ENCODE measurements at regions not wholly inside any gene's neighbourhood (a gene's known extent, or its start where the extent isn't known, plus 50 kb on each side); places are given as distances from the start of the nearest gene placed in this dataset.

GRCh38 chr11:107276077-107276476 lies 181.5 kb downstream of the CWF19L2 start:
- Histone ChIP-seq H3K9me3 (ENCODE audit: control insufficient read depth in 2 of 2, low read length in 2 of 2) (peaks cover 0 to 7% of the 10 kb centered on the region in 2 donors), H3K27me3 (ENCODE audit: control insufficient read depth in 1 of 2, insufficient read depth in 2 of 2, low read length in 2 of 2) (no peaks in the 10 kb centered on the region), H3K4me1 (ENCODE audit: control insufficient read depth, insufficient read depth, low read length) (no peaks in the 10 kb centered on the region), H3K36me3 (ENCODE audit: control insufficient read depth in 2 of 2, insufficient read depth in 2 of 2, low read length in 2 of 2) (no peaks in the 10 kb centered on the region), H3K4me3 (ENCODE audit: low read length in 2 of 2) (no peak overlapping the region), H3K9ac (ENCODE audit: low read length in 2 of 2) (no peak overlapping the region), H3K27ac (ENCODE audit: low read length) (no peak overlapping the region)

- H3K27ac ChIP-seq (ENCODE audit: low read length) = no peak overlapping the region
- no peaks in the 10 kb centered on the region for H3K36me3 ChIP-seq (ENCODE audit: control insufficient read depth in 2 of 2, insufficient read depth in 2 of 2, low read length in 2 of 2)
- H3K4me1 ChIP-seq (ENCODE audit: control insufficient read depth, insufficient read depth, low read length) = no peaks in the 10 kb centered on the region
- H3K9ac ChIP-seq (ENCODE audit: low read length in 2 of 2) = no peak overlapping the region
- no peaks in the 10 kb centered on the region for H3K27me3 ChIP-seq (ENCODE audit: control insufficient read depth in 1 of 2, insufficient read depth in 2 of 2, low read length in 2 of 2)
- no peak overlapping the region for H3K4me3 ChIP-seq (ENCODE audit: low read length in 2 of 2)
- H3K9me3 ChIP-seq (ENCODE audit: control insufficient read depth in 2 of 2, low read length in 2 of 2) = peaks cover 0 to 7% of the 10 kb centered on the region in 2 donors
Observed at GRCh38 chr11:107275632-107276031, 182.0 kb downstream of the CWF19L2 start.

GRCh38 chr11:107274138-107274537 lies 183.5 kb downstream of the CWF19L2 start:
- Histone ChIP-seq H3K27me3 (ENCODE audit: control insufficient read depth in 1 of 2, insufficient read depth in 2 of 2, low read length in 2 of 2) (no peaks in the 10 kb centered on the region), H3K27ac (ENCODE audit: low read length) (no peak overlapping the region), H3K4me3 (ENCODE audit: low read length in 2 of 2) (no peak overlapping the region), H3K9me3 (ENCODE audit: control insufficient read depth in 2 of 2, low read length in 2 of 2) (peaks cover 0 to 3% of the 10 kb centered on the region in 2 donors), H3K9ac (ENCODE audit: low read length in 2 of 2) (no peak overlapping the region), H3K4me1 (ENCODE audit: control insufficient read depth, insufficient read depth, low read length) (no peaks in the 10 kb centered on the region), H3K36me3 (ENCODE audit: control insufficient read depth in 2 of 2, insufficient read depth in 2 of 2, low read length in 2 of 2) (no peaks in the 10 kb centered on the region)

- no peaks in the 10 kb centered on the region for H3K27me3 ChIP-seq (ENCODE audit: control insufficient read depth in 1 of 2, insufficient read depth in 2 of 2, low read length in 2 of 2)
- H3K9ac ChIP-seq (ENCODE audit: low read length in 2 of 2) = no peak overlapping the region
- H3K27ac ChIP-seq (ENCODE audit: low read length) = no peak overlapping the region
Observed at GRCh38 chr11:107272561-107272960, 185.1 kb downstream of the CWF19L2 start.

GRCh38 chr11:107271425-107271824 lies 186.2 kb downstream of the CWF19L2 start:
- Histone ChIP-seq H3K9ac (ENCODE audit: low read length in 2 of 2) (no peak overlapping the region), H3K9me3 (ENCODE audit: control insufficient read depth in 2 of 2, low read length in 2 of 2) (no peaks in the 10 kb centered on the region), H3K27me3 (ENCODE audit: control insufficient read depth in 1 of 2, insufficient read depth in 2 of 2, low read length in 2 of 2) (no peaks in the 10 kb centered on the region), H3K4me3 (ENCODE audit: low read length in 2 of 2) (no peak overlapping the region), H3K27ac (ENCODE audit: low read length) (no peak overlapping the region), H3K4me1 (ENCODE audit: control insufficient read depth, insufficient read depth, low read length) (no peaks in the 10 kb centered on the region), H3K36me3 (ENCODE audit: control insufficient read depth in 2 of 2, insufficient read depth in 2 of 2, low read length in 2 of 2) (no peaks in the 10 kb centered on the region)

More at GRCh38 chr11:107272561-107272960, 185.1 kb downstream of the CWF19L2 start:
- Histone ChIP-seq H3K9me3 (ENCODE audit: control insufficient read depth in 2 of 2, low read length in 2 of 2) (no peaks in the 10 kb centered on the region), H3K4me1 (ENCODE audit: control insufficient read depth, insufficient read depth, low read length) (no peaks in the 10 kb centered on the region), H3K36me3 (ENCODE audit: control insufficient read depth in 2 of 2, insufficient read depth in 2 of 2, low read length in 2 of 2) (no peaks in the 10 kb centered on the region), H3K4me3 (ENCODE audit: low read length in 2 of 2) (no peak overlapping the region)

GRCh38 chr11:107268977-107269376 lies 188.6 kb downstream of the CWF19L2 start:
- Histone ChIP-seq H3K27ac (ENCODE audit: low read length) (no peak overlapping the region), H3K36me3 (ENCODE audit: control insufficient read depth in 2 of 2, insufficient read depth in 2 of 2, low read length in 2 of 2) (no peaks in the 10 kb centered on the region), H3K27me3 (ENCODE audit: control insufficient read depth in 1 of 2, insufficient read depth in 2 of 2, low read length in 2 of 2) (no peaks in the 10 kb centered on the region), H3K4me1 (ENCODE audit: control insufficient read depth, insufficient read depth, low read length) (peaks cover 3% of the 10 kb centered on the region), H3K9ac (ENCODE audit: low read length in 2 of 2) (no peak overlapping the region), H3K9me3 (ENCODE audit: control insufficient read depth in 2 of 2, low read length in 2 of 2) (no peaks in the 10 kb centered on the region), H3K4me3 (ENCODE audit: low read length in 2 of 2) (no peak overlapping the region)

GRCh38 chr11:107266455-107266854 lies 191.2 kb downstream of the CWF19L2 start:
- H3K9me3 ChIP-seq (ENCODE audit: control insufficient read depth in 2 of 2, low read length in 2 of 2) = no peaks in the 10 kb centered on the region
- no peak overlapping the region for H3K4me3 ChIP-seq (ENCODE audit: low read length in 2 of 2)
- H3K27me3 ChIP-seq (ENCODE audit: control insufficient read depth in 1 of 2, insufficient read depth in 2 of 2, low read length in 2 of 2) = no peaks in the 10 kb centered on the region
- no peak overlapping the region for H3K9ac ChIP-seq (ENCODE audit: low read length in 2 of 2)
- peaks cover 3% of the 10 kb centered on the region for H3K4me1 ChIP-seq (ENCODE audit: control insufficient read depth, insufficient read depth, low read length)
- H3K36me3 ChIP-seq (ENCODE audit: control insufficient read depth in 2 of 2, insufficient read depth in 2 of 2, low read length in 2 of 2) = no peaks in the 10 kb centered on the region
- H3K27ac ChIP-seq (ENCODE audit: low read length) = no peak overlapping the region

GRCh38 chr11:107265591-107266121 lies 192.0 kb downstream of the CWF19L2 start:
- Histone ChIP-seq H3K27ac (ENCODE audit: low read length) (no peak overlapping the region), H3K4me1 (ENCODE audit: control insufficient read depth, insufficient read depth, low read length) (peaks cover 3% of the 10 kb centered on the region), H3K27me3 (ENCODE audit: control insufficient read depth in 1 of 2, insufficient read depth in 2 of 2, low read length in 2 of 2) (no peaks in the 10 kb centered on the region), H3K36me3 (ENCODE audit: control insufficient read depth in 2 of 2, insufficient read depth in 2 of 2, low read length in 2 of 2) (no peaks in the 10 kb centered on the region), H3K4me3 (ENCODE audit: low read length in 2 of 2) (no peak overlapping the region), H3K9ac (ENCODE audit: low read length in 2 of 2) (no peak overlapping the region), H3K9me3 (ENCODE audit: control insufficient read depth in 2 of 2, low read length in 2 of 2) (no peaks in the 10 kb centered on the region)

- Histone ChIP-seq H3K27ac (ENCODE audit: low read length) (peak overlapping the region; percentile 24), H3K36me3 (ENCODE audit: control insufficient read depth in 2 of 2, insufficient read depth in 2 of 2, low read length in 2 of 2) (no peaks in the 10 kb centered on the region), H3K9ac (ENCODE audit: low read length in 2 of 2) (no peak overlapping the region), H3K27me3 (ENCODE audit: control insufficient read depth in 1 of 2, insufficient read depth in 2 of 2, low read length in 2 of 2) (no peaks in the 10 kb centered on the region), H3K9me3 (ENCODE audit: control insufficient read depth in 2 of 2, low read length in 2 of 2) (no peaks in the 10 kb centered on the region), H3K4me1 (ENCODE audit: control insufficient read depth, insufficient read depth, low read length) (peaks cover 3% of the 10 kb centered on the region), H3K4me3 (ENCODE audit: low read length in 2 of 2) (no peak overlapping the region)
Observed at GRCh38 chr11:107263844-107264563, 193.6 kb downstream of the CWF19L2 start.

- H3K4me1 ChIP-seq (ENCODE audit: control insufficient read depth, insufficient read depth, low read length) = peaks cover 3% of the 10 kb centered on the region
- H3K9ac ChIP-seq (ENCODE audit: low read length in 2 of 2) = no peak overlapping the region
- H3K4me3 ChIP-seq (ENCODE audit: low read length in 2 of 2) = no peak overlapping the region
- no peaks in the 10 kb centered on the region for H3K9me3 ChIP-seq (ENCODE audit: control insufficient read depth in 2 of 2, low read length in 2 of 2)
- no peaks in the 10 kb centered on the region for H3K36me3 ChIP-seq (ENCODE audit: control insufficient read depth in 2 of 2, insufficient read depth in 2 of 2, low read length in 2 of 2)
- no peaks in the 10 kb centered on the region for H3K27me3 ChIP-seq (ENCODE audit: control insufficient read depth in 1 of 2, insufficient read depth in 2 of 2, low read length in 2 of 2)
- no peak overlapping the region for H3K27ac ChIP-seq (ENCODE audit: low read length)
Observed at GRCh38 chr11:107259811-107260221, 197.8 kb downstream of the CWF19L2 start.

- H3K9ac ChIP-seq (ENCODE audit: low read length in 2 of 2) = no peak overlapping the region
- H3K4me1 ChIP-seq (ENCODE audit: control insufficient read depth, insufficient read depth, low read length) = no peaks in the 10 kb centered on the region
- H3K4me3 ChIP-seq (ENCODE audit: low read length in 2 of 2) = no peak overlapping the region
- H3K36me3 ChIP-seq (ENCODE audit: control insufficient read depth in 2 of 2, insufficient read depth in 2 of 2, low read length in 2 of 2) = no peaks in the 10 kb centered on the region
- no peaks in the 10 kb centered on the region for H3K27me3 ChIP-seq (ENCODE audit: control insufficient read depth in 1 of 2, insufficient read depth in 2 of 2, low read length in 2 of 2)
- no peaks in the 10 kb centered on the region for H3K9me3 ChIP-seq (ENCODE audit: control insufficient read depth in 2 of 2, low read length in 2 of 2)
- H3K27ac ChIP-seq (ENCODE audit: low read length) = no peak overlapping the region
Observed at GRCh38 chr11:107257710-107258109, 199.9 kb downstream of the CWF19L2 start.

All from stomach smooth muscle (tissue), 2 donors.